ENCODE measurements at regions not wholly inside any gene's neighbourhood (a gene's known extent, or its start where the extent isn't known, plus 50 kb on each side); places are given as distances from the start of the nearest gene placed in this dataset.

GRCh38 chr21:41111681-41112080 lies 56.3 kb upstream of the BACE2 start:
- no peak for DNase-seq (ENCODE audit: low read depth in 2 of 2)
- no peak overlapping the region for H3K4me3 ChIP-seq (replicated peaks in 1 of 2; ENCODE audit: low read depth in 2 of 2, low read length in 2 of 2)
- TF ChIP-seq CTCF (IDR thresholded peaks at IDR 0.05; ENCODE audit: low read depth, low read length): no peak

GRCh38 chr21:41112740-41113692 lies 54.9 kb upstream of the BACE2 start:
- DNase-seq (ENCODE audit: low read depth in 2 of 2): peak; percentile 74 to 87
- H3K4me3 ChIP-seq (replicated peaks in 1 of 2; ENCODE audit: low read depth in 2 of 2, low read length in 2 of 2): no peak overlapping the region
- TF ChIP-seq CTCF (IDR thresholded peaks at IDR 0.05; ENCODE audit: low read depth, low read length): no peak

- DNase-seq (ENCODE audit: low read depth in 2 of 2): no peak
- no peak for TF ChIP-seq CTCF (IDR thresholded peaks at IDR 0.05; ENCODE audit: low read depth, low read length)
- H3K4me3 ChIP-seq (replicated peaks in 1 of 2; ENCODE audit: low read depth in 2 of 2, low read length in 2 of 2): no peak overlapping the region
These were observed 52.1 kb upstream of the BACE2 start for GRCh38 chr21:41115851-41116250.

Measured in cardiac fibroblast (primary cell).